IPS DF 6.9 (cell line): ENCODE measurements at regions not wholly inside any gene's neighbourhood (a gene's known extent, or its start where the extent isn't known, plus 50 kb on each side); places are given as distances from the start of the nearest gene placed in this dataset.
"Not testable (repeated sequence)": the region's sequence is repeated elsewhere in the genome, so short reads cannot be mapped to it uniquely, and the experiment has no call there.

Experiments used
- DNase-seq: peaks from one replicate; pipeline ENCODE4 v3.0.0-alpha.2; 2013; ENCODE audit warnings: low read depth, low spot score
- H3K27ac ChIP-seq: one replicate; pipeline ENCODE4 v1.5.1; 2013; ENCODE audit warnings: low read length, control low read depth
- H3K27me3 ChIP-seq: 2 replicates; pipeline ENCODE4 v1.6.1; 2013; ENCODE audit warnings: mild to moderate bottlenecking, low read length; ENCODE audit not compliant: control insufficient read depth, insufficient read depth
- H3K36me3 ChIP-seq: 2 replicates; pipeline ENCODE4 v1.6.1; 2013; ENCODE audit warnings: low read length; ENCODE audit not compliant: control insufficient read depth, insufficient read depth
- H3K4me1 ChIP-seq: 2 replicates; pipeline ENCODE4 v1.6.1; 2013; ENCODE audit warnings: low read length; ENCODE audit not compliant: control insufficient read depth, insufficient read depth
- H3K4me3 ChIP-seq: 2 replicates; pipeline ENCODE4 v1.5.1; 2013; ENCODE audit warnings: mild to moderate bottlenecking, low read length
- H3K9me3 ChIP-seq: 2 replicates; pipeline ENCODE4 v1.6.1; 2013; ENCODE audit warnings: low read length, inconsistent platforms; ENCODE audit not compliant: control insufficient read depth, insufficient read depth
- WGBS: extraction: QIAGEN DNeasy Blood & Tissue Kit; methylation state at CpG from one replicate; pipeline ENCODE4 v1.1.7; 2013; ENCODE audit warnings: mixed read lengths, missing lambda C conversion rate; ENCODE audit not compliant: insufficient read length, insufficient coverage; 5-methylcytosine and 5-hydroxymethylcytosine counted together

- no peaks in the 10 kb centered on the region for H3K27me3 ChIP-seq
- WGBS = no CpG with 5 or more reads among the region's 4 CpGs
- no peaks in the 10 kb centered on the region for H3K36me3 ChIP-seq
- no peak overlapping the region for H3K27ac ChIP-seq
- H3K4me1 ChIP-seq = no peaks in the 10 kb centered on the region
- no peaks in the 10 kb centered on the region for H3K9me3 ChIP-seq
- H3K4me3 ChIP-seq = no peak overlapping the region
- no peak for DNase-seq
Observed at GRCh38 chr6:8947900-8948299, 512.6 kb upstream of the SLC35B3 start.

DNA sequence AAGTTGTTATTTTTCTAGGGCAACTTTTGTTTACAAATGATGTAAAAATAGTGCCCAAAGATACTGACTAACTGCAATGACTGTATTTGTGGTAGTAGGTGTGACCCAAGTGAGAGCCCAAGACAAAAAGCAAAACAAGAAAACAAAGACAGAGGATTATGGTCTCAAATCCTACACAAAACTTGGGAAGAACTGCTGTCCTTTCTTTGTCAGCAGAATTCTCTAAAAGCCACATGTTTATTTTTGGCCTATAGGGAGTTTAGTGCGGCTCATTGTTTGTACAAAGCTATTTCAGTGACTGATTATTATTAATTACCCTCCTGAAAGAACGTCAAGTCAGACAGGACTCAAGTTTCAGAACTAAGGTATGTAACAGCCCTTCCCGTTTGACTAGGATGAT is 509.2 kb upstream of the SLC35B3 start:
- Histone ChIP-seq H3K9me3 (no peaks in the 10 kb centered on the region), H3K36me3 (no peaks in the 10 kb centered on the region), H3K4me3 (no peak overlapping the region), H3K27ac (no peak overlapping the region), H3K27me3 (no peaks in the 10 kb centered on the region), H3K4me1 (no peaks in the 10 kb centered on the region)
- WGBS = no CpG with 5 or more reads among the region's 3 CpGs
- DNase-seq = no peak

DNA sequence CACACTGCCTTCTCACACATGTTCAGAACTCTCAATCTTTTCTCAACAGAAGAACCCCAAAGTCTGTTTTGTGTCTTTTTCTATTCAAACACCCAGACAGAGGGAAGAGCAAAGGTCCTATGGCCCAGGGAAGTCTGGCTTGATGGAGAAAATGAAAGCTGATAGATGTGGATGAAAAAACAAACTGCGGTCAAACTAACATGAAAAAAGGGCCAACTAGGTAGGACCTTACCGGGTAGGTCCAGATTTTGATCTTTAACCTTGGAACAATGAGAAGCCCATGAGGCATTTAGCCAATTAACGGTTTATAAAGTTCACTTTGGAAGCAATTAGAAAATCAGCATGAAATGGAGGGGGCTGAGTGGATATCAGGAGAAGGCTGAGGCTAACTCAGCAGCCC is 507.7 kb upstream of the SLC35B3 start:
- no CpG with 5 or more reads among the region's 3 CpGs for WGBS
- Histone ChIP-seq H3K27me3 (no peaks in the 10 kb centered on the region), H3K27ac (no peak overlapping the region), H3K4me3 (no peak overlapping the region), H3K9me3 (no peaks in the 10 kb centered on the region), H3K36me3 (no peaks in the 10 kb centered on the region), H3K4me1 (no peaks in the 10 kb centered on the region)
- DNase-seq = no peak

DNA sequence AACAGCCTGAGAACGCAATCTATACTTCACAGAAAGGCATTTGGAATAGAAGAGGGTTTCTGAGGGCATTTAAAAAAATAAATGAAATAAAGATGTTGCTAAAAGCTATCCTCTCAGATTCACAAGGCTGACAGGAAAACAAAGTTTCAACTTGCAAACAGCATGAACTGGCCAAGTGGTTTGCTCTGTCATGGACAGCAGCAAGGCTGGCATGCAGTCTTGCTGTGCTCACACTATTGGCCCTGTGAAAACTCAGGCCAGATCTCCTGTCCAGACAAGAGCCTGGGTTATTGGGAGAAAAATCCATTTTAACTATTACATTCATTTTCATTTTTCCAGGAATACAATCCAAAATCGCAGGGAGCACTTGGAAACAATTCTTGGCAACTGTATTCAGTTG is 506.2 kb upstream of the SLC35B3 start:
- no CpG with 5 or more reads among the region's 2 CpGs for WGBS
- no peak for DNase-seq
- no peak overlapping the region for H3K27ac ChIP-seq
- H3K4me3 ChIP-seq = no peak overlapping the region
- H3K27me3 ChIP-seq = no peaks in the 10 kb centered on the region
- H3K36me3 ChIP-seq = no peaks in the 10 kb centered on the region
- no peaks in the 10 kb centered on the region for H3K9me3 ChIP-seq
- no peaks in the 10 kb centered on the region for H3K4me1 ChIP-seq

GRCh38 chr6:8940356-8940755 is 505.0 kb upstream of the SLC35B3 start:
- Histone ChIP-seq H3K9me3 (no peaks in the 10 kb centered on the region), H3K27me3 (no peaks in the 10 kb centered on the region), H3K27ac (no peak overlapping the region), H3K4me3 (no peak overlapping the region), H3K4me1 (no peaks in the 10 kb centered on the region), H3K36me3 (no peaks in the 10 kb centered on the region)
- WGBS = no CpG with 5 or more reads among the region's 6 CpGs
- no peak for DNase-seq

- H3K27me3 ChIP-seq = no peaks in the 10 kb centered on the region
- no peaks in the 10 kb centered on the region for H3K36me3 ChIP-seq
- no peaks in the 10 kb centered on the region for H3K9me3 ChIP-seq
- H3K27ac ChIP-seq = no peak overlapping the region
- DNase-seq = no peak
- WGBS = no CpG with 5 or more reads among the region's 4 CpGs
- no peak overlapping the region for H3K4me3 ChIP-seq
- H3K4me1 ChIP-seq = no peaks in the 10 kb centered on the region
Observed at GRCh38 chr6:8939615-8940014, 504.3 kb upstream of the SLC35B3 start.

- no peak for DNase-seq
- no peak overlapping the region for H3K27ac ChIP-seq
- H3K4me3 ChIP-seq = no peak overlapping the region
- no peaks in the 10 kb centered on the region for H3K27me3 ChIP-seq
- WGBS = no CpG with 5 or more reads among the region's 4 CpGs
- no peaks in the 10 kb centered on the region for H3K36me3 ChIP-seq
- H3K4me1 ChIP-seq = no peaks in the 10 kb centered on the region
- H3K9me3 ChIP-seq = no peaks in the 10 kb centered on the region
Observed at GRCh38 chr6:8934318-8934717, 499.0 kb upstream of the SLC35B3 start.

DNA sequence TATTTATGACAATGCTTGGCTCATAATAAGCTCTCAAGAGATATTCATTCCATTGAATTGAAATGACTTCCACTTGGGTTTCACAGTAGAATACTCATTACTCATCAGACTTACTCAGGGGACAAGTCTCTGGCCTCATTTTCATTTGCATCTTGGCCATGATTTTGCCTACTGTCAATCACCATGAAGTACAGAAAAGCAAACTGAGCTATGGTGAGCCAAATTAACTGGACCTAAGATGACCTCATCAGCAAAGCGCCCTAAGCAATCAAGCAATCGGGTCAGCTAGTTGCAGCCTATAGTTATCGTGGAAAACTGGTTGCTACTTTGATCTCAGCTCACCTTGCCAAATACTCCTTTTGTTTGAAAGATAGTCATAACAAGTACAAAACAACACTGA is 494.7 kb upstream of the SLC35B3 start:
- no peaks in the 10 kb centered on the region for H3K4me1 ChIP-seq
- no peaks in the 10 kb centered on the region for H3K9me3 ChIP-seq
- H3K4me3 ChIP-seq = no peak overlapping the region
- no peaks in the 10 kb centered on the region for H3K27me3 ChIP-seq
- WGBS = no CpG with 5 or more reads among the region's 3 CpGs
- DNase-seq = no peak
- no peaks in the 10 kb centered on the region for H3K36me3 ChIP-seq
- no peak overlapping the region for H3K27ac ChIP-seq

DNA sequence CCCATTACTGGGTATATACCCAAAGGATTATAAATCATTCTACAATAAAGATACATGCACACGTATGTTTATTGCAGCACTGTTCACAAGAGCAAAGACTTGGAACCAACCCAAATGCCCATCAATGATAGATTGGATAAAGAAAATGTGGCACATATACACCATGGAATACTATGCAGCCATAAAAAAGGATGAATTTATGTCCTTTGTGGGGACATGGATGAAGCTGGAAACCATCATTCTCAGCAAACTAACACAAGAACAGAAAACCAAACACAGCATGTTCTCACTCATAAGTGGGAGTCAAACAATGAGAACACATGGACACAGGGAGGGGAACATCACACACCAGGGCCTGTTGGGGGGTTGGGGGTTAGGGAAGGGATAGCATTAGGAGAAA is 484.9 kb upstream of the SLC35B3 start:
- not testable (repeated sequence) for H3K4me1 ChIP-seq, DNase-seq, H3K9me3 ChIP-seq, H3K4me3 ChIP-seq, H3K36me3 ChIP-seq, H3K27ac ChIP-seq, H3K27me3 ChIP-seq
- WGBS = no CpG with 5 or more reads among the region's 1 CpG

GRCh38 chr6:8918196-8918595 is 482.9 kb upstream of the SLC35B3 start:
- DNase-seq = no peak
- H3K27ac ChIP-seq = no peak overlapping the region
- no peak overlapping the region for H3K4me3 ChIP-seq
- H3K27me3 ChIP-seq = no peaks in the 10 kb centered on the region
- H3K9me3 ChIP-seq = no peaks in the 10 kb centered on the region
- no CpG with 5 or more reads among the region's 2 CpGs for WGBS
- H3K36me3 ChIP-seq = no peaks in the 10 kb centered on the region
- H3K4me1 ChIP-seq = no peaks in the 10 kb centered on the region

DNA sequence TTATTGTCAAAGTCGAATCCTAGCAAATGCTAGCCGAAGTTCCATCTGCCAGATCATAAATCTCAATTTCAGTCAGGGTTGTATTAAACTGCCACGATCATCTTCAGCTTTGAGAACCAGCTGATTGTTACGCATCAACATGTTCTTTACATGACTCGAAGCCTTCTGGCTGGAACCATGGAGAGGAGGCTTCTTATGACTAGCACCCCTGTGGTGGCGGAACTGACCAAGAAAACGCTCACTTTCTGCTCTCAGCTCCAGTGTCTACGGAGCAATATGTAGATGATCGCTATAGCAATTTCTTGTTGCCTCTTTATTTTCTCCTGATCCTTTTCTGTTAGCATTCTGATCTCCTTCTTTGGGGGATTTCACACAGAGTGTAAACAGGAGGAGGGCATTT is 479.4 kb upstream of the SLC35B3 start:
- Histone ChIP-seq H3K27me3 (no peaks in the 10 kb centered on the region), H3K27ac (no peak overlapping the region), H3K4me1 (no peaks in the 10 kb centered on the region), H3K9me3 (no peaks in the 10 kb centered on the region), H3K36me3 (no peaks in the 10 kb centered on the region), H3K4me3 (no peak overlapping the region)
- DNase-seq = no peak
- WGBS = no CpG with 5 or more reads among the region's 9 CpGs
